Neural cell (in vitro differentiated cells): ENCODE measurements at regions not wholly inside any gene's neighbourhood (a gene's known extent, or its start where the extent isn't known, plus 50 kb on each side); places are given as distances from the start of the nearest gene placed in this dataset.

Source experiments
- H2AFZ ChIP-seq: fragments of 200-600, 300-800 bp; sonication (generic), shearing (Covaris generic); 2 replicates; pipeline ENCODE4 v1.6.0; 2014; ENCODE audit warnings: low read depth, mild to moderate bottlenecking, antibody characterized with exemption, low read length, moderate library complexity
- H3F3A ChIP-seq: fragments of 200-600 bp; shearing (Covaris generic); 2 replicates; pipeline ENCODE4 v1.6.1; 2016; ENCODE audit warnings: mild to moderate bottlenecking, moderate library complexity, mixed read lengths, antibody characterized with exemption, low read length; ENCODE audit not compliant: insufficient read depth, poor library complexity, severe bottlenecking
- H3K27ac ChIP-seq: fragments of 200-600, 300-800 bp; sonication (generic), shearing (Covaris generic); 2 replicates; pipeline ENCODE4 v1.5.1; 2014; ENCODE audit warnings: mild to moderate bottlenecking, low read length, moderate library complexity
- H3K27me3 ChIP-seq: fragments of 300-800, 200-600 bp; sonication (generic), shearing (Covaris generic); 2 replicates; pipeline ENCODE4 v1.6.0; 2014; ENCODE audit warnings: mild to moderate bottlenecking, low read depth, low read length, moderate library complexity; ENCODE audit not compliant: insufficient read depth
- H3K36me3 ChIP-seq: fragments of 300-800, 200-600 bp; sonication (generic), shearing (Covaris generic); 2 replicates; pipeline ENCODE4 v1.5.1; 2014; ENCODE audit warnings: mild to moderate bottlenecking, antibody characterized with exemption, low read length, moderate library complexity; ENCODE audit not compliant: insufficient read depth
- H3K4me2 ChIP-seq: fragments of 300-800, 200-600 bp; sonication (generic), shearing (Covaris generic); 2 replicates; pipeline ENCODE4 v1.6.0; 2014; ENCODE audit warnings: mild to moderate bottlenecking, low read length
- H3K4me3 ChIP-seq: fragments of 300-800, 200-600 bp; sonication (generic), shearing (Covaris generic); 2 replicates; pipeline ENCODE4 v1.5.1; 2014; ENCODE audit warnings: mild to moderate bottlenecking, low read length, moderate library complexity
- H3K79me2 ChIP-seq: fragments of 200-600 bp; shearing (Covaris generic); replicated peaks from 2 replicates; pipeline ENCODE4 v1.6.0; 2014; ENCODE audit warnings: mild to moderate bottlenecking, low read length, moderate library complexity; ENCODE audit not compliant: insufficient read depth
- H3K9ac ChIP-seq: fragments of 300-800, 200-600 bp; sonication (generic), shearing (Covaris generic); 2 replicates; pipeline ENCODE4 v1.6.1; 2016; ENCODE audit warnings: mild to moderate bottlenecking, low read length, mixed read lengths
- H3K9me2 ChIP-seq: fragments of 200-600 bp; shearing (Covaris generic); 2 replicates; pipeline ENCODE4 v1.6.1; 2016; ENCODE audit warnings: mild to moderate bottlenecking, low read length, mixed read lengths; ENCODE audit not compliant: insufficient read depth
- H3K9me3 ChIP-seq: fragments of 200-600, 300-800 bp; sonication (generic), shearing (Covaris generic); 2 replicates; pipeline ENCODE4 v1.6.1; 2016; ENCODE audit warnings: mild to moderate bottlenecking, mixed run types, low read length, moderate library complexity, mixed read lengths
- H4K20me1 ChIP-seq: fragments of 200-600 bp; shearing (Covaris generic); 2 replicates; pipeline ENCODE4 v1.6.1; 2016; ENCODE audit warnings: mild to moderate bottlenecking, mixed run types; ENCODE audit not compliant: insufficient read depth
- EP300 ChIP-seq: fragments of 450-650 bp; conservative IDR thresholded peaks from 2 replicates; pipeline ENCODE4 v1.6.1; 2014; ENCODE audit warnings: antibody characterized with exemption, mild to moderate bottlenecking, moderate library complexity; ENCODE audit not compliant: poor library complexity, severe bottlenecking
- EZH2 ChIP-seq: fragments of 200-600, 300-800 bp; shearing (Covaris generic), sonication (generic); IDR thresholded peaks from 2 replicates; pipeline ENCODE4 v1.6.1; 2014; ENCODE audit warnings: antibody characterized with exemption, low read length, borderline replicate concordance, mild to moderate bottlenecking; ENCODE audit not compliant: insufficient read depth, poor library complexity, severe bottlenecking
- MXI1 ChIP-seq: fragments of 450-650 bp; conservative IDR thresholded peaks from 2 replicates; pipeline ENCODE4 v1.6.1; 2014; ENCODE audit warnings: antibody characterized with exemption, mild to moderate bottlenecking; ENCODE audit not compliant: poor library complexity, severe bottlenecking
- POLR2AphosphoS5 ChIP-seq: IDR thresholded peaks from 2 replicates; pipeline ENCODE4 v1.6.1; 2012
- RAD21 ChIP-seq: fragments of 450-650 bp; conservative IDR thresholded peaks from 2 replicates; pipeline ENCODE4 v1.6.1; 2014; ENCODE audit warnings: antibody characterized with exemption, mild to moderate bottlenecking, moderate library complexity
- SMC3 ChIP-seq: fragments of 450-650 bp; conservative IDR thresholded peaks from 2 replicates; pipeline ENCODE4 v1.6.1; 2014; ENCODE audit warnings: antibody characterized with exemption, mild to moderate bottlenecking, moderate library complexity; ENCODE audit not compliant: poor library complexity
- TAF1 ChIP-seq: IDR thresholded peaks from 2 replicates; pipeline ENCODE4 v1.6.1; 2012; ENCODE audit warnings: low read depth
- TF ChIP-seq, protein P1 (sequence below): fragments of 450-650 bp; IDR thresholded peaks from 2 replicates; pipeline ENCODE4 v1.5.1; 2014; ENCODE audit warnings: antibody characterized with exemption, mild to moderate bottlenecking, moderate library complexity; ENCODE audit not compliant: poor library complexity, severe bottlenecking
- TF ChIP-seq, protein P2 (sequence below): IDR thresholded peaks from 2 replicates; pipeline ENCODE4 v1.6.1; 2012; ENCODE audit warnings: borderline replicate concordance

DNA sequence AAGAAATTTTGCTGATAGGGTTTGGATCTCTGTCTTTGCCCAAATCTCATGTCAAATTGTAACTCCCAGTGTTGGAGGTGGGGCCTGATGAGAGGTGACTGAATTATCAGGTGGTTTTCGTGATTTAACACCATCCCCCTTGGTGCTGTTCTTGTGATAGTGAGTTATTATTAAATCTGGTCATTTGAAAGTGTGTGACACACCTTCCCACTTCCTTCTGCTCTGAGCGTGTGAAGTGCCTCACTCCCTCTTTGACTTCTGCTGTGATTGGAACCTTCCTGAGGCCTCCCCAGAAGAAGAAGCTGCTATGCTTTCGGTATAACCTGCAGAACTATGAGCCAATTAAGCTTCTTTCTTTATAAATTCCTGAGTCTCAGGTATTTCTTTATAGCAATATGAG, 632.0 kb downstream of the SLITRK5 start:
- Histone ChIP-seq H3K27ac (no peak overlapping the region), H3K27me3 (no peaks in the 10 kb centered on the region), H3F3A (no peaks in the 10 kb centered on the region), H3K9ac (no peak overlapping the region), H3K36me3 (no peaks in the 10 kb centered on the region), H3K9me3 (no peaks in the 10 kb centered on the region), H3K9me2 (no peaks in the 10 kb centered on the region), H4K20me1 (no peaks in the 10 kb centered on the region), H3K4me3 (no peak overlapping the region), H3K4me2 (no peak overlapping the region), H2AFZ (no peak overlapping the region), H3K79me2 (no peaks in the 10 kb centered on the region)
- TF ChIP-seq MXI1 (no peak), POLR2AphosphoS5 (no peak), SMC3 (no peak)

DNA sequence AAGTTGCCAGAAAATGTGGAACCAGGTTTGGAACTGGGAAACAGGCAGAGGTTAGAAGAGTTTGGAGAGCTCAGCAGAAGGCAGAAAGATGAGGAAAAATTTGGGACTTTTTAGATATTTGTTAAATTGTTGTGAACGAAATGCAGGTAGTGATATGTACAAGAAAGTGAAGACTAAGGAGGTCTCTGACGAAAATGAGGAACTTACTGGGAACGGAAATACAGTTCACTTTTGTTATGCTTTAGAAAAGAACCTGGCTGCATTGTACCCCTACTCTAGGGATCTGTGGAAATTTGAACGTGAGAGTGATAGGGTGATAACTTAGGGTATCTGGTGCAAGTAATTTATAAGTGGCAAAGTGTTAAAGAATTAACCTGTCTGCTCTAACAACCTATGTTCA, 632.4 kb downstream of the SLITRK5 start:
- no peak overlapping the region for H3K4me2 ChIP-seq
- no peaks in the 10 kb centered on the region for H3K9me3 ChIP-seq
- H3K27ac ChIP-seq, result no peak overlapping the region
- H3F3A ChIP-seq, result no peaks in the 10 kb centered on the region
- H2AFZ ChIP-seq, result no peak overlapping the region
- H3K79me2 ChIP-seq, result no peaks in the 10 kb centered on the region
- no peaks in the 10 kb centered on the region for H3K9me2 ChIP-seq
- H3K9ac ChIP-seq, result no peak overlapping the region
- H4K20me1 ChIP-seq, result no peaks in the 10 kb centered on the region
- H3K4me3 ChIP-seq, result no peak overlapping the region
- TF ChIP-seq MXI1 (no peak), RAD21 (no peak), EP300 (no peak), POLR2AphosphoS5 (no peak), SMC3 (no peak), EZH2 (no peak), TAF1 (no peak)
- TF ChIP-seq, protein P1, sequence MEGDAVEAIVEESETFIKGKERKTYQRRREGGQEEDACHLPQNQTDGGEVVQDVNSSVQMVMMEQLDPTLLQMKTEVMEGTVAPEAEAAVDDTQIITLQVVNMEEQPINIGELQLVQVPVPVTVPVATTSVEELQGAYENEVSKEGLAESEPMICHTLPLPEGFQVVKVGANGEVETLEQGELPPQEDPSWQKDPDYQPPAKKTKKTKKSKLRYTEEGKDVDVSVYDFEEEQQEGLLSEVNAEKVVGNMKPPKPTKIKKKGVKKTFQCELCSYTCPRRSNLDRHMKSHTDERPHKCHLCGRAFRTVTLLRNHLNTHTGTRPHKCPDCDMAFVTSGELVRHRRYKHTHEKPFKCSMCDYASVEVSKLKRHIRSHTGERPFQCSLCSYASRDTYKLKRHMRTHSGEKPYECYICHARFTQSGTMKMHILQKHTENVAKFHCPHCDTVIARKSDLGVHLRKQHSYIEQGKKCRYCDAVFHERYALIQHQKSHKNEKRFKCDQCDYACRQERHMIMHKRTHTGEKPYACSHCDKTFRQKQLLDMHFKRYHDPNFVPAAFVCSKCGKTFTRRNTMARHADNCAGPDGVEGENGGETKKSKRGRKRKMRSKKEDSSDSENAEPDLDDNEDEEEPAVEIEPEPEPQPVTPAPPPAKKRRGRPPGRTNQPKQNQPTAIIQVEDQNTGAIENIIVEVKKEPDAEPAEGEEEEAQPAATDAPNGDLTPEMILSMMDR, result no peak
- TF ChIP-seq, protein P2, sequence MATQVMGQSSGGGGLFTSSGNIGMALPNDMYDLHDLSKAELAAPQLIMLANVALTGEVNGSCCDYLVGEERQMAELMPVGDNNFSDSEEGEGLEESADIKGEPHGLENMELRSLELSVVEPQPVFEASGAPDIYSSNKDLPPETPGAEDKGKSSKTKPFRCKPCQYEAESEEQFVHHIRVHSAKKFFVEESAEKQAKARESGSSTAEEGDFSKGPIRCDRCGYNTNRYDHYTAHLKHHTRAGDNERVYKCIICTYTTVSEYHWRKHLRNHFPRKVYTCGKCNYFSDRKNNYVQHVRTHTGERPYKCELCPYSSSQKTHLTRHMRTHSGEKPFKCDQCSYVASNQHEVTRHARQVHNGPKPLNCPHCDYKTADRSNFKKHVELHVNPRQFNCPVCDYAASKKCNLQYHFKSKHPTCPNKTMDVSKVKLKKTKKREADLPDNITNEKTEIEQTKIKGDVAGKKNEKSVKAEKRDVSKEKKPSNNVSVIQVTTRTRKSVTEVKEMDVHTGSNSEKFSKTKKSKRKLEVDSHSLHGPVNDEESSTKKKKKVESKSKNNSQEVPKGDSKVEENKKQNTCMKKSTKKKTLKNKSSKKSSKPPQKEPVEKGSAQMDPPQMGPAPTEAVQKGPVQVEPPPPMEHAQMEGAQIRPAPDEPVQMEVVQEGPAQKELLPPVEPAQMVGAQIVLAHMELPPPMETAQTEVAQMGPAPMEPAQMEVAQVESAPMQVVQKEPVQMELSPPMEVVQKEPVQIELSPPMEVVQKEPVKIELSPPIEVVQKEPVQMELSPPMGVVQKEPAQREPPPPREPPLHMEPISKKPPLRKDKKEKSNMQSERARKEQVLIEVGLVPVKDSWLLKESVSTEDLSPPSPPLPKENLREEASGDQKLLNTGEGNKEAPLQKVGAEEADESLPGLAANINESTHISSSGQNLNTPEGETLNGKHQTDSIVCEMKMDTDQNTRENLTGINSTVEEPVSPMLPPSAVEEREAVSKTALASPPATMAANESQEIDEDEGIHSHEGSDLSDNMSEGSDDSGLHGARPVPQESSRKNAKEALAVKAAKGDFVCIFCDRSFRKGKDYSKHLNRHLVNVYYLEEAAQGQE, result no peak
- no peaks in the 10 kb centered on the region for H3K36me3 ChIP-seq
- H3K27me3 ChIP-seq, result no peaks in the 10 kb centered on the region

DNA sequence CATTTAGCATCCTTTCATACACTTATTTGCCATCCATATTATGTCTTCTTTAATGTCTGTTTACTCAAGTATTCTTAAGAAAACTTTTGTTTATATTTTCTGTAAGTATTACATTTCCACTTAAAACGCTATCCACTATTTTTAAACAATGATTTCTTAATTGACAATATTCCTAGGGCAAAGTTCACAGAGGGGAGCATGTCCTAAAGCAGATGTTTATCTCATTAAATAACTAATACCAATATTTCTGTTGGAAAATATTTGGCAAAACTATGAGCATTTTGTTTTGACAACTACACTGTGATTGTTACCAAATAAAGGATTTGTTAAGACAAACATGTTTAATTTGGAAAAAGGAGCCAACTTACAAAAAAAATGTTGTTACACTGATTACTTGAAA, 643.3 kb downstream of the SLITRK5 start:
- Histone ChIP-seq H3K36me3 (no peaks in the 10 kb centered on the region), H3K4me2 (no peak overlapping the region), H4K20me1 (no peaks in the 10 kb centered on the region), H3K27me3 (no peaks in the 10 kb centered on the region), H3K4me3 (no peak overlapping the region), H3K9me2 (no peaks in the 10 kb centered on the region), H3K9me3 (peaks cover 8% of the 10 kb centered on the region), H3K79me2 (no peaks in the 10 kb centered on the region), H3F3A (no peaks in the 10 kb centered on the region), H2AFZ (no peak overlapping the region), H3K9ac (no peak overlapping the region), H3K27ac (no peak overlapping the region)
- TF ChIP-seq TAF1 (no peak), POLR2AphosphoS5 (no peak), RAD21 (no peak), MXI1 (no peak), EZH2 (no peak), EP300 (no peak), SMC3 (no peak)
- TF ChIP-seq, protein P2, result no peak
- TF ChIP-seq, protein P1, result no peak
